ENCODE measurements at regions not wholly inside any gene's neighbourhood (a gene's known extent, or its start where the extent isn't known, plus 50 kb on each side); places are given as distances from the start of the nearest gene placed in this dataset.

- TF ChIP-seq PKNOX1 (IDR thresholded peaks at IDR 0.05) (no peak), NFRKB (IDR thresholded peaks at IDR 0.05) (no peak), SP1 (IDR thresholded peaks at IDR 0.05) (no peak), FOXA1 (IDR thresholded peaks at IDR 0.05) (no peak), FOXM1 (IDR thresholded peaks at IDR 0.05; ENCODE audit: borderline replicate concordance) (no peak), ELF4 (IDR thresholded peaks at IDR 0.05) (no peak), HDGF (IDR thresholded peaks at IDR 0.05; ENCODE audit: borderline replicate concordance) (no peak), BHLHE40 (IDR thresholded peaks at IDR 0.05; ENCODE audit: borderline replicate concordance) (no peak), FOXK2 (IDR thresholded peaks at IDR 0.05) (no peak), ZNF384 (IDR thresholded peaks at IDR 0.05) (no peak), L3MBTL2 (conservative IDR thresholded peaks at IDR 0.05) (no peak), CTBP1 (IDR thresholded peaks at IDR 0.05; ENCODE audit: borderline replicate concordance) (no peak)
Observed at GRCh38 chr14:53792909-53793308, 163.7 kb downstream of the BMP4 start.

Measured in HEK293T (cell line).